GM21619 (cell line): ENCODE measurements at regions not wholly inside any gene's neighbourhood (a gene's known extent, or its start where the extent isn't known, plus 50 kb on each side); places are given as distances from the start of the nearest gene placed in this dataset.
"Not testable (repeated sequence)": the region's sequence is repeated elsewhere in the genome, so short reads cannot be mapped to it uniquely, and the experiment has no call there.

Source experiments
- ATAC-seq: cut with Tn5 transposase; IDR thresholded peaks from one replicate; pipeline ENCODE4 v1.9.1; 2021; ENCODE audit not compliant: unreplicated experiment

GRCh38 chr3:152768478-152768877, 66.5 kb upstream of the P2RY1 start:
- no peak for ATAC-seq

DNA sequence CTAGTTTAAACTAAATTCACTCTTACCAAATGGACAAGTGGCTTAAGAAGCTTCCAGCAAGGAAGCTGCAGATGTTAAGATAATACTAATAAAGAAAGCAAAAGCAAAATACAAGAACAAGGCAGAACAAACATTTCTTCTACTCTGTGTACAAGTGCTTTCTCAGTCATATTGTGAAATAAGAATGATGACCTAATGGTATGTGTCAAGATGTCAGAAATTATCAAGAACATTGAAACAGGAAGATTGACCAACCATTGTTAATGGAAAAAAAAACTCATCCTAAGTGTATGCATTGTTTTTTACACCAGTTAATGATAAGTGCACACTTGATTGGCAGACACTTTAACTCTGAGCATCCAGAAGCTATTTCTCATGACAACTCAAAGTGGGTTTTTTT, 65.4 kb upstream of the P2RY1 start:
- ATAC-seq, result peak; percentile 85

GRCh38 chr3:152770296-152770695, 64.6 kb upstream of the P2RY1 start:
- no peak for ATAC-seq

DNA sequence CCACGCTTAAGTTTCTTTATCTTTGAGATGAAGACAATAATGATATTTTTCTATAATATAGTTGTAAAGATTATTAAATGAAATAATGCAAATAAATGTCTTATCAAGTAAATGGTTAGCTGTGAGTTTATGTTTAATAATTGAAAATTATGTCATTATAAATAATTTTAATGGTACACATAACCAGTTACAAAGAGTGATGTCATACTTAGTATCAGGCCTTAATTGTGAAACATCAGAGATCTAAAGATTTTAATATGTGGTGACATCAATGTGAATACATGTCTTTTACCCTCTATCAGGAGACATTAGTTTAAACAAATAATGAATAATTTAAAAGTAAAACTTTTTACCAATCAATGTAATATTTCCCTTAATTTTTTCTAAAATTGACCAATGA, 63.8 kb upstream of the P2RY1 start:
- no peak for ATAC-seq

DNA sequence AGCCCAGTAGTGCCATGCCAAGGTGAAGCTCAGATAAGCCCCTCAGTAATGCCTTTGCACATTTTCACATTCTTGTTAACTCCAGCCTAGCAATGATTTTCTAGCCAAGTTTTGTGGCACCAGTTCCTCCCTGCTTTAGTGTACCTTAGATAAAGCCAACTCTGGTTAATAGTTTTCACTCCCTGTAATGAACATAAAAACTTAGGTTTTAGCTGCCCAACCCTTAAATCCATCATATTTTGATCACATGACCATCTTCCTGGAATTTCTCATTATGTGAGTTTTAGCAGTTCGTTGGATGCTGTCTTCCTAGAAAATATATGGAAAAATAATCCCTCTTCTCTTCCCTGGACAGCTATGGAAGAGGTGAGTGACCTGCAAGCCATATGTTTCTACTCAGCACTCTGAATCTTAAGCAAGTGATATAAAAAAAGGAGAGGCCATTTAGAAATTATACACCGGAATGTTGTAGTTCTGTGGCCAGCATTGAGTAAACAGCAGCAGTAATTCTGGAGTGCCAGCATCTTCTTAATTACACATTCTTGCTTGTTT, 62.2 kb upstream of the P2RY1 start:
- no peak for ATAC-seq

GRCh38 chr3:152773633-152774032, 61.3 kb upstream of the P2RY1 start:
- ATAC-seq, result no peak

- ATAC-seq, result not testable (repeated sequence)
Observed at GRCh38 chr3:152774230-152774629, 60.7 kb upstream of the P2RY1 start.

- no peak for ATAC-seq
Observed at GRCh38 chr3:152778022-152778421, 56.9 kb upstream of the P2RY1 start.

DNA sequence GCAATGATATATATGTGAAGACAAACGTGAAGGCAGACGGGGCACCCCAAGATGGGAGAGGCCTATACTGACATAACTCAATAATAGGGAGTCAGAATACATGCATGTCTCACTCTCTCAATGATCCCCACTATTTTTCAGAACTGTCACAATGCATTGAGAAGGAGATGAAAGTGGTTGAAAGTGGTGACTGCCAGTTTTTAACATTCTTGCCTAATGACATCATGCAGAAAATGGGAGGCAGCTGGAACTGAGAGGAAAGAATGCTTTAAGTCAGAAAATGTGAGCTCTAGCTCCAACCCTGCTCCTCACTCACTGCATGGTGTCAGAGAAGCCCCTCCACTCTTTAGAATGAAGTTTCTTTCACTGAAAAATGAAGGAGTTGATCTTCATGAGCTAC, 55.3 kb upstream of the P2RY1 start:
- ATAC-seq, result no peak

- ATAC-seq, result no peak
Observed at GRCh38 chr3:152780553-152780952, 54.4 kb upstream of the P2RY1 start.

GRCh38 chr3:152785051-152785450, 49.9 kb upstream of the P2RY1 start:
- no peak for ATAC-seq
